ENCODE measurements at regions not wholly inside any gene's neighbourhood (a gene's known extent, or its start where the extent isn't known, plus 50 kb on each side); places are given as distances from the start of the nearest gene placed in this dataset.
A peak's percentile ranks its signal among the peaks of the same experiment; 100 is the strongest.

- no peak for DNase-seq
These were observed 196.1 kb upstream of the FGGY start for GRCh38 chr1:59100708-59101374.

- no peak for DNase-seq
These were observed 195.4 kb upstream of the FGGY start for GRCh38 chr1:59101518-59101917.

GRCh38 chr1:59103457-59103856 is 193.4 kb upstream of the FGGY start:
- no peak for DNase-seq

- no peak for DNase-seq
These were observed 192.6 kb upstream of the FGGY start for GRCh38 chr1:59104191-59104760.

GRCh38 chr1:59105548-59106507 is 191.1 kb upstream of the FGGY start:
- no peak for DNase-seq

GRCh38 chr1:59107516-59107915 is 189.4 kb upstream of the FGGY start:
- DNase-seq = no peak

GRCh38 chr1:59107916-59108315 is 189.0 kb upstream of the FGGY start:
- peak; percentile 5 to 60 for DNase-seq

GRCh38 chr1:59108481-59109317 is 188.2 kb upstream of the FGGY start:
- DNase-seq = peak; percentile 50 to 57

GRCh38 chr1:59110271-59110670 is 186.6 kb upstream of the FGGY start:
- no peak for DNase-seq

GRCh38 chr1:59113876-59114457 is 182.9 kb upstream of the FGGY start:
- DNase-seq = no peak

- no peak for DNase-seq
These were observed 181.0 kb upstream of the FGGY start for GRCh38 chr1:59115865-59116264.

GRCh38 chr1:59116920-59117542 is 179.9 kb upstream of the FGGY start:
- DNase-seq = no peak

- no peak for DNase-seq
These were observed 174.4 kb upstream of the FGGY start for GRCh38 chr1:59122527-59122926.

- DNase-seq = no peak
These were observed 173.7 kb upstream of the FGGY start for GRCh38 chr1:59123081-59123681.

- DNase-seq = no peak
These were observed 172.7 kb upstream of the FGGY start for GRCh38 chr1:59124166-59124565.

GRCh38 chr1:59125154-59125553 is 171.7 kb upstream of the FGGY start:
- DNase-seq = no peak

GRCh38 chr1:59125676-59126320 is 171.1 kb upstream of the FGGY start:
- no peak for DNase-seq

- DNase-seq = no peak
These were observed 170.5 kb upstream of the FGGY start for GRCh38 chr1:59126366-59126765.

- no peak for DNase-seq
These were observed 168.6 kb upstream of the FGGY start for GRCh38 chr1:59128239-59128736.

GRCh38 chr1:59128784-59129227 is 168.1 kb upstream of the FGGY start:
- DNase-seq = no peak

GRCh38 chr1:59132295-59132694 is 164.6 kb upstream of the FGGY start:
- DNase-seq = no peak
